HG02840 (cell line): ENCODE measurements at regions not wholly inside any gene's neighbourhood (a gene's known extent, or its start where the extent isn't known, plus 50 kb on each side); places are given as distances from the start of the nearest gene placed in this dataset.

ENCODE experiments used
- ATAC-seq: cut with Tn5 transposase; IDR thresholded peaks from one replicate; pipeline ENCODE4 v1.9.1; 2021; ENCODE audit warnings: mild to moderate bottlenecking, moderate library complexity, moderate number of reproducible peaks; ENCODE audit not compliant: unreplicated experiment, low FRiP score

DNA sequence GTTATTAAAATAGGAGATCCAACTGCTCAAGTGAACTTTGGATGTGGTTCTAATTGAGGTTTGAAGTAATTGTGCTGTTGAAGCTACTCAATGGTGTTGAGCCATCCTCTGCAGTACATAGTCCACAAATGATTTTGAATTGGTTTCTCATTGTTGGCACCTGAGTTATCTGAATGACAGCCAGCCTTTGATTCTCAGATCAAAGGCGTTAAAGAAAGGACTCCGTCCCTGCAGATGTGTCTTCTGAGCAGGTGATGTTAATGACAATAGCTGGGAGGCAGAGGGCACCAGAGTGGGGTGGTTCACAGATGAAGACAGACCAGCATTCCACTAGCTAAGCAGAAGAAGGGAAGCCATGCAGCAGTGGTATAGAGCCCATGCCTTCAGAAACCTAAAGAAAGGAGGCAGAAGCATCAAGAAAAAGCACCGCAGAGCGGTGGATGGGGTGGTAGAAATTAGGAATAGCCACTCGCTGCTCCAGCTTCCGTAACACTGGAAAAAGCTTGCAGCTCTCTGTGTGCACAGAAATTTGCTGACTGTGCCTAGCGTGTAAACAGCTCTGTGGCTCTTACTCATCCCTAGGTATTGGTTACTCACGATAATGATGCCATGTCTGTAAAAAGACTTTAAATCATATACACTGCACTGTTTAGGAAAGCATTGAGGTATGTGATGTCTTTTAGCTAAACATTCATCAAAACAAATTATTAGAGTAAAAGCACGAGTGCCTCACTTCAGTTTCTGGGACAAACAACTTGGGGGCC lies 79.2 kb upstream of the CLCN4 start:
- no peak for ATAC-seq

DNA sequence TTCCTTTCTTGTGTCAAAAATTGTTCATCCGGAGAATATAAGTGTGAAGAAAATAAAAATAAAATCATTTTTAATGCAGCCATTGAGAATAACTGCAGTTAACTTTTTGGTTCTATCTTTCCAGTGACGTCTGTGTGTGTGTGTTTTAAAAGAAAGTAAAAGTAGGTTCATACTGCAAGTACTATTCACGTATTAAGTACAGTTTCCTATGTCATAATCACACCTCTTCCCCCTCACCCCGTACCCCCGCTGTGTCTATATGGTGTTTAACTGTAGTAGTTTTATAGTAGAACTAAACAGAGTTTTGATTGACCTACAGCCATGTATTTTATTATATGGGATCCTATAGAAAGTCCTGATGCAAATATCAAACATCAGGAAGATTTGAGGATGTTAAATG lies 78.5 kb upstream of the CLCN4 start:
- no peak for ATAC-seq

DNA sequence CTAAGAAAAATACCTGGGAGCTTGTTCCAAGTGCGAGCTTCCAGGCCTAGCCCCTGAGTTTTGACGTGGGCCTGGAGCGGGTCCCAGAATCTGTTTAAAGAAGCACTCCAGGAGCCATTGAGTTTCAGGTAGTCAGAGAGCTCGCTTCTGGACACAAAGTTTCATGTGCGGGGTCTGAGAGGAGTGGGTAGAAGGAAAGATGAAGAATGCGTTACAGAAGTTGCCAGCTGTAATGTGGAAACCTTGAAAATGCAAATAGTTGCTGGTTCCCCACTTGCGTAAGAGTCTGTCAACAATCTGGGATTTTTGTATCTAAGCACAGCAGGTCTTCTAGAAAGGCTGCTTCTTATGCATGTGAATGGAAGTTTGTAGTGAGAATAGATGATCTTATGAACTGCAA lies 77.5 kb upstream of the CLCN4 start:
- ATAC-seq, result no peak

GRCh38 chrX:10083809-10084208 lies 73.0 kb upstream of the CLCN4 start:
- ATAC-seq, result no peak

- no peak for ATAC-seq
Observed at GRCh38 chrX:10085223-10085622, 71.6 kb upstream of the CLCN4 start.

DNA sequence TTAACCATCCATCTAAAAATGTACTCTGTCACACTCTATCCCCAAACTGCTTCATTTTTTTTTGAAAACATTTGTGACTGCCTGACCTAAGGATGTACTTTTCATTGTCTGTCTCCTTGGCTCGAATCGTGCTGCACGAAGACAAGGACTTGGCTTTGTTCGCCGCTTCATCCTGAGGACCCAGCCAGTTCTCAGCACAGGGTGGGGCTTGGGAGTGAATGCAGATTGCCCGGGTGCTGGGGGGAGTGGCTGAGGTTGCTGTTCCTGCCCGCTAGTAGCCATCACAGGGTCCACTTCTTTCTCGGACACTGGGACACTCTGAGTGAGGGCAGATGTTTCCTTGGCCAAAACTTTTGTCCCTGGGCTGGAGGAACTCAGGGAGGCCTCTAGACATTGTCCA lies 70.1 kb upstream of the CLCN4 start:
- no peak for ATAC-seq

GRCh38 chrX:10087391-10087790 lies 69.4 kb upstream of the CLCN4 start:
- no peak for ATAC-seq

GRCh38 chrX:10089378-10089795 lies 67.4 kb upstream of the CLCN4 start:
- ATAC-seq, result no peak

DNA sequence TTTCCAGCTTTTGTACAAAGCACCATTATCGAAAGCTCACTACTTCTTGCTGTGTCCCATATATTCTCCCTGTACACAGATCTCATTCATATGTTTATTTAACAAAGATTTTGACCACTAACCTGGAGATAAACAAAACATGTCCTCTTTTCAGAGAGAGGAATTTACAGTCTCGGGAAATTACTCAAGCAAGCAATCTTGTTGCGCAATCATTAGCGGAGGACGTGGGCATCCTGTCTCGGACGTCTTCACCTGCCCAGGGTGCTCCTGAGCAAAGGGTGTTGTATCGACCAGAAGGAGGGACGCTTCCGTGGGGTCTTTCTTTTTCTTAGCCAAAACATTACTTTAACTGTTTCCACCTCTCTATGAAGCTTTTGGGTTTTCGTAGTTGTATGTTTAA lies 66.5 kb upstream of the CLCN4 start:
- no peak for ATAC-seq

- ATAC-seq, result no peak
Observed at GRCh38 chrX:10095246-10095645, 61.5 kb upstream of the CLCN4 start.

- no peak for ATAC-seq
Observed at GRCh38 chrX:10095698-10096432, 60.9 kb upstream of the CLCN4 start.

DNA sequence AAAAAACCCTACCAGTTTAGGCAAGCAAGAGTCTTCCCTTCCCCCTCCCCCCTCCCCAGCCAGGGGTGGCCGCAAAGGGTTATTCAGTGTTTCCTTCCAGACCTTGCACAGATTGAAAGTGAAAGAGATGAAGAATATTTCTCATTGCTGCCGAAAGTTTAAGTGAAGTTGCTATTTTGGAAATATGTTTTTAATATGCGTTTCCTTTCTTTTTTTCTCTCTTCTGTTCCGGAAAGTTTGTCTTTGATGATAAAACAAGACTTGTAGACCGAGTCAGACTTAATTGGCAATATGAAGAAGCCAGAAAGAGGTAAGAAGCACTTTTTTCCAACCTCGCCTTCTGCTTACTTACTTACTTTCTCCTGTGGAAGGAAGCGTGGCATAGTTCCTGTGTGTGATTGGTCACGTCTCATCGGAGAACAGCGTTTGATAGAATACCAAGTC lies 58.5 kb upstream of the CLCN4 start:
- peak; percentile 64 for ATAC-seq

DNA sequence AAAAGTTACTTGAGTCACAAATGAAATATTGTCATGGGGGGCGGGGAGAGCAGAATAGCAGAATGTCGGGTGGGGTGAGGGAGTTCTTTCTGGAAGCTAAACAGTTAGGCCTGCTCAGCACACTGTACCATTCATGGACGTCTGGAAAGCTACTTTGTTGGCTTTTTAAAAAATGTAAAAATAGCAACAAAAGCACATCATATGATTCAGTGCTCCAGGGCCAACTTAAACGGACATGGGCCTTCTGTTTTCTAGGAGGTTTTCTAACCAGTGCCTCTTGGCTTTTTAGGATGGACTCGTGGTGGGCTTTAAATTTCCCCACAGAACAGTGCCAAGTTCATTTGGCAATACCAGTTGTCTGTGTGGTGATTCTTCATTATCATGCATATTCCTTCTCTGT lies 57.4 kb upstream of the CLCN4 start:
- no peak for ATAC-seq

GRCh38 chrX:10101269-10101668 lies 55.5 kb upstream of the CLCN4 start:
- ATAC-seq, result no peak

- ATAC-seq, result no peak
Observed at GRCh38 chrX:10102046-10102704, 54.6 kb upstream of the CLCN4 start.

- no peak for ATAC-seq
Observed at GRCh38 chrX:10103023-10103422, 53.8 kb upstream of the CLCN4 start.

- no peak for ATAC-seq
Observed at GRCh38 chrX:10104958-10105658, 51.7 kb upstream of the CLCN4 start.

DNA sequence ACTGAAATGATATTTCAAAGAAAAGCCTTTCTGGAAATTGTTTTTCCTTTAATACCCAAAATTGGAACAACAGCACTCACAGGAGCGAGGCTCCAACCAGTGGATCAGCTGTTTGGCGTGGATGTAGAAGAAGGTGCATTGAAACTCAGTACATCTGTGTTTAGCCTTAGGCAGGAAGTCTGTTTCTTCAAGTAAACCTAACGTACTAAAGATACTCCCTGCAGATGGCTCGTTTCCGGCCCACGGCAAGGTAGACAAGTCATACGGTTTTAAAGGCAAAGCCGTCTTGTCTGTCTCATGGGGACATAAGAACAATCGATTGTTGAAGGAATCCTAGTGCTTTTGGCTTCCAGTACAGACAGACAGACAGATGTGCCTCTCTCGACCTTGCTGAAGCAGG lies 50.0 kb upstream of the CLCN4 start:
- no peak for ATAC-seq
